ENCODE measurements at regions not wholly inside any gene's neighbourhood (a gene's known extent, or its start where the extent isn't known, plus 50 kb on each side); places are given as distances from the start of the nearest gene placed in this dataset.
"Not testable (repeated sequence)": the region's sequence is repeated elsewhere in the genome, so short reads cannot be mapped to it uniquely, and the experiment has no call there.

- not testable (repeated sequence) for TF ChIP-seq EZH2 (IDR thresholded peaks at IDR 0.05; ENCODE audit: borderline replicate concordance, insufficient read depth, low read depth, low read length, poor library complexity, severe bottlenecking); CTCF (IDR thresholded peaks at IDR 0.05)
Observed at GRCh38 chr7:91506966-91507365, 242.7 kb downstream of the FZD1 start.
